H1 (cell line): ENCODE measurements at regions not wholly inside any gene's neighbourhood (a gene's known extent, or its start where the extent isn't known, plus 50 kb on each side); places are given as distances from the start of the nearest gene placed in this dataset.
"Not testable (repeated sequence)": the region's sequence is repeated elsewhere in the genome, so short reads cannot be mapped to it uniquely, and the experiment has no call there.

Experiments used
- CHD1 ChIP-seq: IDR thresholded peaks from 2 replicates; pipeline ENCODE4 v1.6.1; 2012; ENCODE audit warnings: low read depth, low read length, improper control_type of control experiment
- CTCF ChIP-seq, 3 experiments: IDR thresholded peaks; 1 replicate in 2 of 3; 2 replicates in 1 of 3; pipeline versions ENCODE4 v1.5.1 to v1.6.1; 2011; ENCODE audit warnings: low read length in 3 of 3, mild to moderate bottlenecking in 3 of 3, inconsistent platforms in 2 of 3, low read depth in 1 of 3, moderate library complexity in 1 of 3; ENCODE audit not compliant: insufficient read depth in 1 of 3; ENCODE audit errors: control extremely low read depth in 1 of 3
- EGR1 ChIP-seq: IDR thresholded peaks from 2 replicates; pipeline ENCODE4 v1.6.1; 2011; ENCODE audit warnings: low read depth, low read length, borderline replicate concordance
- EZH2 ChIP-seq: fragments of 200-600 bp; sonication (generic); IDR thresholded peaks from 2 replicates; pipeline ENCODE4 v1.7.1; 2012; ENCODE audit warnings: low read depth, mild to moderate bottlenecking, moderate library complexity, low read length, inconsistent platforms; ENCODE audit not compliant: severe bottlenecking
- JUN ChIP-seq: IDR thresholded peaks from 2 replicates; pipeline ENCODE4 v1.6.1; 2011; ENCODE audit warnings: low read depth, mild to moderate bottlenecking, improper control_type of control experiment, low read length
- MAX ChIP-seq: IDR thresholded peaks from 2 replicates; pipeline ENCODE4 v1.6.1; 2012; ENCODE audit warnings: inconsistent platforms
- POLR2A ChIP-seq, 2 experiments: IDR thresholded peaks; 1 replicate in 1 of 2; 2 replicates in 1 of 2; pipeline ENCODE4 v1.6.1; 2011; ENCODE audit warnings: low read depth in 2 of 2, low read length in 2 of 2, mild to moderate bottlenecking in 2 of 2; ENCODE audit errors: control extremely low read depth in 1 of 2
- POLR2AphosphoS5 ChIP-seq: IDR thresholded peaks from 2 replicates; pipeline ENCODE4 v1.6.1; 2011; ENCODE audit warnings: low read depth, low read length
- RAD21 ChIP-seq, 2 experiments: IDR thresholded peaks in 1 of 2; conservative IDR thresholded peaks in 1 of 2; 2 replicates each; pipeline ENCODE4 v1.6.1; 2011; ENCODE audit warnings: low read depth in 2 of 2, low read length in 2 of 2, improper control_type of control experiment in 1 of 2, inconsistent platforms in 1 of 2, mild to moderate bottlenecking in 1 of 2, moderate library complexity in 1 of 2
- SAP30 ChIP-seq: fragments of 300-600 bp; sonication (generic); IDR thresholded peaks from 2 replicates; pipeline ENCODE4 v1.7.1; 2012; ENCODE audit warnings: low read length, moderate library complexity, mild to moderate bottlenecking, inconsistent platforms; ENCODE audit not compliant: insufficient read depth, insufficient replicate concordance
- SP1 ChIP-seq: IDR thresholded peaks from 2 replicates; pipeline ENCODE4 v1.6.1; 2011; ENCODE audit warnings: low read depth, low read length
- YY1 ChIP-seq: IDR thresholded peaks from 2 replicates; pipeline ENCODE4 v1.6.1; 2011; ENCODE audit warnings: low read depth, mild to moderate bottlenecking, low read length
- ZNF274 ChIP-seq: IDR thresholded peaks from 2 replicates; pipeline ENCODE4 v1.7.0; 2012; ENCODE audit warnings: low read length, borderline replicate concordance; ENCODE audit errors: extremely low read depth
- TF ChIP-seq, protein P1 (sequence below): IDR thresholded peaks from 2 replicates; pipeline ENCODE4 v1.6.1; 2011; ENCODE audit warnings: low read length, improper control_type of control experiment

GRCh38 chr2:138386191-138386590 lies 115.4 kb upstream of the SPOPL start:
- not testable (repeated sequence) for TF ChIP-seq EZH2; SP1; POLR2A (IDR thresholded peaks at IDR 0.05; ENCODE audit: control extremely low read depth in 1 of 2, low read depth in 2 of 2, low read length in 2 of 2); EGR1; MAX; YY1; ZNF274; POLR2AphosphoS5; JUN; SAP30; CHD1
- TF ChIP-seq, protein P1, sequence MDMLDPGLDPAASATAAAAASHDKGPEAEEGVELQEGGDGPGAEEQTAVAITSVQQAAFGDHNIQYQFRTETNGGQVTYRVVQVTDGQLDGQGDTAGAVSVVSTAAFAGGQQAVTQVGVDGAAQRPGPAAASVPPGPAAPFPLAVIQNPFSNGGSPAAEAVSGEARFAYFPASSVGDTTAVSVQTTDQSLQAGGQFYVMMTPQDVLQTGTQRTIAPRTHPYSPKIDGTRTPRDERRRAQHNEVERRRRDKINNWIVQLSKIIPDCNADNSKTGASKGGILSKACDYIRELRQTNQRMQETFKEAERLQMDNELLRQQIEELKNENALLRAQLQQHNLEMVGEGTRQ = not testable (repeated sequence)
- TF ChIP-seq CTCF (IDR thresholded peaks at IDR 0.05; ENCODE audit: control extremely low read depth in 1 of 3, insufficient read depth in 1 of 3, low read depth in 1 of 3, low read length in 3 of 3) = peak in 2 of 3 experiments; percentile 21 to 49; a peak in 3 of 4 replicates
- TF ChIP-seq RAD21 (IDR thresholded peaks at IDR 0.05 in 1 of 2, conservative IDR thresholded peaks at IDR 0.05 in 1 of 2; ENCODE audit: low read depth in 2 of 2, low read length in 2 of 2) = peak; percentile 34 to 47; a peak in 3 of 4 replicates
